ENCODE measurements at regions not wholly inside any gene's neighbourhood (a gene's known extent, or its start where the extent isn't known, plus 50 kb on each side); places are given as distances from the start of the nearest gene placed in this dataset.

GRCh38 chr3:117139681-117140080 lies 430.1 kb downstream of the TUSC7 start:
- no peak for DNase-seq
- no peaks in the 10 kb centered on the region for H3K36me3 Mint-ChIP-seq (ENCODE audit: insufficient read depth, unreplicated experiment)
- intact Hi-C loops (cut with micrococcal nuclease; ENCODE audit: unreplicated experiment): no loop called here
- no peak for TF ChIP-seq CTCF (IDR thresholded peaks at IDR 0.05; ENCODE audit: insufficient read depth in 1 of 2, low read depth in 1 of 2, low read length in 1 of 2, severe bottlenecking in 1 of 2, unreplicated experiment in 1 of 2)
- Histone ChIP-seq H3K9me3 (no peaks in the 10 kb centered on the region), H3K27me3 (replicated peaks; ENCODE audit: control insufficient read depth, insufficient read depth, low read length) (no peaks in the 10 kb centered on the region), H3K36me3 (ENCODE audit: control insufficient read depth, insufficient read depth, low read length) (no peaks in the 10 kb centered on the region), H3K4me3 (ENCODE audit: low read depth, low read length) (no peak overlapping the region), H3K4me1 (no peaks in the 10 kb centered on the region)
- H3K27ac Mint-ChIP-seq (ENCODE audit: unreplicated experiment): no peak overlapping the region
- ChIA-PET POLR2A (no interaction called here), CTCF (no interaction called here)
- H3K9me3 Mint-ChIP-seq (ENCODE audit: unreplicated experiment): no peaks in the 10 kb centered on the region
- no peak overlapping the region for H3K4me3 Mint-ChIP-seq (ENCODE audit: unreplicated experiment)
- peaks cover 10% of the 10 kb centered on the region for H3K27me3 Mint-ChIP-seq (ENCODE audit: insufficient read depth, unreplicated experiment)
- no peaks in the 10 kb centered on the region for H3K4me1 Mint-ChIP-seq (ENCODE audit: low read depth, unreplicated experiment)
- BruUV-seq (replicated peaks): no TSS peak

- Mint-ChIP-seq H3K9me3 (ENCODE audit: unreplicated experiment) (no peaks in the 10 kb centered on the region), H3K4me1 (ENCODE audit: low read depth, unreplicated experiment) (peaks cover 6% of the 10 kb centered on the region), H3K36me3 (ENCODE audit: insufficient read depth, unreplicated experiment) (no peaks in the 10 kb centered on the region), H3K4me3 (ENCODE audit: unreplicated experiment) (no peak overlapping the region), H3K27me3 (ENCODE audit: insufficient read depth, unreplicated experiment) (peaks cover 13% of the 10 kb centered on the region), H3K27ac (ENCODE audit: unreplicated experiment) (no peak overlapping the region)
- TF ChIP-seq CTCF (IDR thresholded peaks at IDR 0.05; ENCODE audit: insufficient read depth in 1 of 2, low read depth in 1 of 2, low read length in 1 of 2, severe bottlenecking in 1 of 2, unreplicated experiment in 1 of 2): no peak
- Histone ChIP-seq H3K9me3 (no peaks in the 10 kb centered on the region), H3K27me3 (replicated peaks; ENCODE audit: control insufficient read depth, insufficient read depth, low read length) (no peaks in the 10 kb centered on the region), H3K4me3 (ENCODE audit: low read depth, low read length) (no peak overlapping the region), H3K4me1 (no peaks in the 10 kb centered on the region), H3K36me3 (ENCODE audit: control insufficient read depth, insufficient read depth, low read length) (no peaks in the 10 kb centered on the region)
- BruUV-seq (replicated peaks): no TSS peak
- intact Hi-C loops (cut with micrococcal nuclease; ENCODE audit: unreplicated experiment): no loop called here
- ChIA-PET CTCF (no interaction called here), POLR2A (no interaction called here)
- DNase-seq: no peak
Observed at GRCh38 chr3:117141812-117142211, 432.2 kb downstream of the TUSC7 start.

DNA sequence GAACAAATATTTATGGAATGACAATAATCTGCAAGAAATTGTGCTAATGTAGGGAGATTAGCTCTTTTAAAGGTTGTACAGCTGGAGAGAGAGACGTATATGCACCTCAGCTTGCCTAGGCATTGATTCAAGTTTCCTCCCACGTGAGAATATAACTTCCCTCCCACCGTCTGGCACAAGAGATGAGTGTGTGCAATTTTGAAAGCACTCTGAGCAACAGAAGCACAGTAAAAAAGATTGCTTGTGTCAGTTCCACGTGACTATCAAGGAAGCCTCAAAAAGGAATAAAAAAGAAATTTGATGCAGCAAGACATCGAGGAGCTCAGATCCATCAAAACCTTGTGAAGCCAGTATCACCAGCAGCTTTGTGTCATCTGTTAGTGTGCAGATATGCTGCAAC lies 435.3 kb downstream of the TUSC7 start:
- H3K4me1 ChIP-seq: no peaks in the 10 kb centered on the region
- Mint-ChIP-seq H3K27ac (ENCODE audit: unreplicated experiment) (no peak overlapping the region), H3K4me1 (ENCODE audit: low read depth, unreplicated experiment) (peaks cover 6% of the 10 kb centered on the region), H3K4me3 (ENCODE audit: unreplicated experiment) (no peak overlapping the region), H3K36me3 (ENCODE audit: insufficient read depth, unreplicated experiment) (no peaks in the 10 kb centered on the region), H3K9me3 (ENCODE audit: unreplicated experiment) (no peaks in the 10 kb centered on the region), H3K27me3 (ENCODE audit: insufficient read depth, unreplicated experiment) (peaks cover 13% of the 10 kb centered on the region)
- H3K4me3 ChIP-seq (ENCODE audit: low read depth, low read length): no peak overlapping the region
- no TSS peak for BruUV-seq (replicated peaks)
- intact Hi-C loops (cut with micrococcal nuclease; ENCODE audit: unreplicated experiment): no loop called here
- DNase-seq: no peak
- no peaks in the 10 kb centered on the region for H3K9me3 ChIP-seq
- H3K27me3 ChIP-seq (replicated peaks; ENCODE audit: control insufficient read depth, insufficient read depth, low read length): no peaks in the 10 kb centered on the region
- CTCF ChIA-PET: no interaction called here
- POLR2A ChIA-PET: no interaction called here
- no peak for TF ChIP-seq CTCF (IDR thresholded peaks at IDR 0.05; ENCODE audit: insufficient read depth in 1 of 2, low read depth in 1 of 2, low read length in 1 of 2, severe bottlenecking in 1 of 2, unreplicated experiment in 1 of 2)
- no peaks in the 10 kb centered on the region for H3K36me3 ChIP-seq (ENCODE audit: control insufficient read depth, insufficient read depth, low read length)
